ENCODE measurements at regions not wholly inside any gene's neighbourhood (a gene's known extent, or its start where the extent isn't known, plus 50 kb on each side); places are given as distances from the start of the nearest gene placed in this dataset.

DNA sequence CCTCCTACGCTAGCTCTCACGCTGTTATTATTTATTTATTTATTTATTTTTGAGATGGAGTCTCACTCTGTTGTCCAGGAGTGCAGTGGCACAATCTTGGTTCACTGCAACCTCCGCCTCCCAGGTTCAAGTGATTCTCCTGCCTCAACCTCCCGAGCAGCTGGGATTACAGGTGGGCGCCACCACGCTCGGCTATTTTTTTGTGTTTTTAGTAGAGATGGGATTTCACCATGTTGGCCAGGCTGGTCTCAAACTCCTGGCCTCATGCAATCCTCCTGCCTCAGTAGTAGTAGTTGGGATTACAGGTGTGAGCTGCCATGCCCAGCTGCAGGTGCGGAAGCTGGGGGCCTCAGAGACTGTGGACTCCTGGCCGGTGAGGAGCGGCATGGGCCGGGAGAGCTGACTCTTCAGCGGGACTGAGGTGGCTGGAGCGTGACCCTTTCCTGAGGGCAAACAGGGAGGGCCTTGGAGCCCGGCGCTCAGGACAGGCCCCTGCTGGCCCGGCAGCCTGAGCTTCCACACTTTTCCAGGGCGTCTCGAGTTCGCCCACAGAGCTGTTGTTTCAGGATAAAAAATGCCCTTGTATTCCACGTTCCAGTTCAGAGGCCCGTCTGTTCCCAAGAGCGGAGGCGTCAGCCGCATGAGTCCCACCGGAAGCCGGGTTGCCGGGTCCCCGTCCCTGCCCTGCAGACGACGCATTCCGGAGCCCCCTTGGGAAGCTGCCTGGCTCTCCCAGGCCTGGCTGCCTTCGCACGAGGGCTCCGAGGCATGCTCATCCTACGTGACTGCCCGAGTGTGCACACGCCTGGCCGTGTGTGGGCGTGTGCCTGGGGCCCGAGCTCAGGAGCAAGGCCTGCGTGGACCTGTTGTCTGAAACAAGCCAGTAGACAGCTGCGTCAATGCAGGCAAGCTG is 126.2 kb downstream of the SIK1 start:
- no peaks in the 10 kb centered on the region for H4K20me1 ChIP-seq (replicated peaks; ENCODE audit: insufficient read depth)
- H3K4me2 ChIP-seq = no peak overlapping the region
- H3F3A ChIP-seq (replicated peaks; ENCODE audit: low read depth) = no peaks in the 10 kb centered on the region
- H3K27me3 Mint-ChIP-seq (ENCODE audit: insufficient read depth, low read depth, poor library complexity) = peaks cover 15% of the 10 kb centered on the region
- H3K79me2 ChIP-seq (replicated peaks; ENCODE audit: insufficient read depth) = no peaks in the 10 kb centered on the region
- H3K9me3 Mint-ChIP-seq = no peaks in the 10 kb centered on the region
- H3K4me1 ChIP-seq (ENCODE audit: insufficient read depth) = no peaks in the 10 kb centered on the region
- H3K36me3 Mint-ChIP-seq (ENCODE audit: low read depth) = no peaks in the 10 kb centered on the region
- no peaks in the 10 kb centered on the region for H3K27me3 ChIP-seq (ENCODE audit: insufficient read depth)
- no peak overlapping the region for H3K27ac ChIP-seq (ENCODE audit: low read depth)
- no peak overlapping the region for H2AFZ ChIP-seq
- TF ChIP-seq EZH2phosphoT487 (IDR thresholded peaks at IDR 0.05; ENCODE audit: unreplicated experiment) (no peak), NANOG (IDR thresholded peaks at IDR 0.05; ENCODE audit: borderline replicate concordance) (no peak), JUNB (IDR thresholded peaks at IDR 0.05; ENCODE audit: unreplicated experiment) (no peak), EZH2 (IDR thresholded peaks at IDR 0.05; ENCODE audit: low read depth, unreplicated experiment) (no peak), CREB1 (CRISPR knock-in tag; IDR thresholded peaks at IDR 0.05; ENCODE audit: low read depth) (no peak)
- TF ChIP-seq, protein P1, sequence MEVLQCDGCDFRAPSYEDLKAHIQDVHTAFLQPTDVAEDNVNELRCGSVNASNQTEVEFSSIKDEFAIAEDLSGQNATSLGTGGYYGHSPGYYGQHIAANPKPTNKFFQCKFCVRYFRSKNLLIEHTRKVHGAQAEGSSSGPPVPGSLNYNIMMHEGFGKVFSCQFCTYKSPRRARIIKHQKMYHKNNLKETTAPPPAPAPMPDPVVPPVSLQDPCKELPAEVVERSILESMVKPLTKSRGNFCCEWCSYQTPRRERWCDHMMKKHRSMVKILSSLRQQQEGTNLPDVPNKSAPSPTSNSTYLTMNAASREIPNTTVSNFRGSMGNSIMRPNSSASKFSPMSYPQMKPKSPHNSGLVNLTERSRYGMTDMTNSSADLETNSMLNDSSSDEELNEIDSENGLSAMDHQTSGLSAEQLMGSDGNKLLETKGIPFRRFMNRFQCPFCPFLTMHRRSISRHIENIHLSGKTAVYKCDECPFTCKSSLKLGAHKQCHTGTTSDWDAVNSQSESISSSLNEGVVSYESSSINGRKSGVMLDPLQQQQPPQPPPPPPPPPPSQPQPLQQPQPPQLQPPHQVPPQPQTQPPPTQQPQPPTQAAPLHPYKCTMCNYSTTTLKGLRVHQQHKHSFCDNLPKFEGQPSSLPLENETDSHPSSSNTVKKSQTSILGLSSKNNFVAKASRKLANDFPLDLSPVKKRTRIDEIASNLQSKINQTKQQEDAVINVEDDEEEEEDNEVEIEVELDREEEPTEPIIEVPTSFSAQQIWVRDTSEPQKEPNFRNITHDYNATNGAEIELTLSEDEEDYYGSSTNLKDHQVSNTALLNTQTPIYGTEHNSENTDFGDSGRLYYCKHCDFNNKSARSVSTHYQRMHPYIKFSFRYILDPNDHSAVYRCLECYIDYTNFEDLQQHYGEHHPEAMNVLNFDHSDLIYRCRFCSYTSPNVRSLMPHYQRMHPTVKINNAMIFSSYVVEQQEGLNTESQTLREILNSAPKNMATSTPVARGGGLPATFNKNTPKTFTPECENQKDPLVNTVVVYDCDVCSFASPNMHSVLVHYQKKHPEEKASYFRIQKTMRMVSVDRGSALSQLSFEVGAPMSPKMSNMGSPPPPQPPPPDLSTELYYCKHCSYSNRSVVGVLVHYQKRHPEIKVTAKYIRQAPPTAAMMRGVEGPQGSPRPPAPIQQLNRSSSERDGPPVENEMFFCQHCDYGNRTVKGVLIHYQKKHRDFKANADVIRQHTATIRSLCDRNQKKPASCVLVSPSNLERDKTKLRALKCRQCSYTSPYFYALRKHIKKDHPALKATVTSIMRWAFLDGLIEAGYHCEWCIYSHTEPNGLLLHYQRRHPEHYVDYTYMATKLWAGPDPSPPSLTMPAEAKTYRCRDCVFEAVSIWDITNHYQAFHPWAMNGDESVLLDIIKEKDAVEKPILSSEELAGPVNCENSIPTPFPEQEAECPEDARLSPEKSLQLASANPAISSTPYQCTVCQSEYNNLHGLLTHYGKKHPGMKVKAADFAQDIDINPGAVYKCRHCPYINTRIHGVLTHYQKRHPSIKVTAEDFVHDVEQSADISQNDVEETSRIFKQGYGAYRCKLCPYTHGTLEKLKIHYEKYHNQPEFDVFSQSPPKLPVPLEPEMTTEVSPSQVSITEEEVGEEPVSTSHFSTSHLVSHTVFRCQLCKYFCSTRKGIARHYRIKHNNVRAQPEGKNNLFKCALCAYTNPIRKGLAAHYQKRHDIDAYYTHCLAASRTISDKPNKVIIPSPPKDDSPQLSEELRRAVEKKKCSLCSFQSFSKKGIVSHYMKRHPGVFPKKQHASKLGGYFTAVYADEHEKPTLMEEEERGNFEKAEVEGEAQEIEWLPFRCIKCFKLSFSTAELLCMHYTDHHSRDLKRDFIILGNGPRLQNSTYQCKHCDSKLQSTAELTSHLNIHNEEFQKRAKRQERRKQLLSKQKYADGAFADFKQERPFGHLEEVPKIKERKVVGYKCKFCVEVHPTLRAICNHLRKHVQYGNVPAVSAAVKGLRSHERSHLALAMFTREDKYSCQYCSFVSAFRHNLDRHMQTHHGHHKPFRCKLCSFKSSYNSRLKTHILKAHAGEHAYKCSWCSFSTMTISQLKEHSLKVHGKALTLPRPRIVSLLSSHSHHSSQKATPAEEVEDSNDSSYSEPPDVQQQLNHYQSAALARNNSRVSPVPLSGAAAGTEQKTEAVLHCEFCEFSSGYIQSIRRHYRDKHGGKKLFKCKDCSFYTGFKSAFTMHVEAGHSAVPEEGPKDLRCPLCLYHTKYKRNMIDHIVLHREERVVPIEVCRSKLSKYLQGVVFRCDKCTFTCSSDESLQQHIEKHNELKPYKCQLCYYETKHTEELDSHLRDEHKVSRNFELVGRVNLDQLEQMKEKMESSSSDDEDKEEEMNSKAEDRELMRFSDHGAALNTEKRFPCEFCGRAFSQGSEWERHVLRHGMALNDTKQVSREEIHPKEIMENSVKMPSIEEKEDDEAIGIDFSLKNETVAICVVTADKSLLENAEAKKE (CRISPR knock-in tag; IDR thresholded peaks at IDR 0.05) = no peak
- no peak overlapping the region for H3K4me3 Mint-ChIP-seq
- H3K36me3 ChIP-seq (ENCODE audit: insufficient read depth) = no peaks in the 10 kb centered on the region
- H3K4me3 ChIP-seq = no peak overlapping the region
- no peaks in the 10 kb centered on the region for H3K9me2 ChIP-seq (ENCODE audit: insufficient read depth)
- DNase-seq (ENCODE audit: low spot score) (no peak), ATAC-seq (peak; percentile 24; the same call in 2 of the 3 replicates)
- no peak overlapping the region for H3K27ac Mint-ChIP-seq
- peaks cover 3% of the 10 kb centered on the region; the same call in 1 of the 3 replicates for H3K4me1 Mint-ChIP-seq

Data from GM23338 (cell line).